ENCODE measurements at regions not wholly inside any gene's neighbourhood (a gene's known extent, or its start where the extent isn't known, plus 50 kb on each side); places are given as distances from the start of the nearest gene placed in this dataset.

- Histone ChIP-seq H3K36me3 (ENCODE audit: insufficient read depth, low read length) (no peaks in the 10 kb centered on the region), H3F3A (ENCODE audit: insufficient read depth, low read length, poor library complexity, severe bottlenecking) (no peaks in the 10 kb centered on the region)
These were observed 303.1 kb downstream of the DMRT2 start for GRCh38 chr9:1353291-1353690.

DNA sequence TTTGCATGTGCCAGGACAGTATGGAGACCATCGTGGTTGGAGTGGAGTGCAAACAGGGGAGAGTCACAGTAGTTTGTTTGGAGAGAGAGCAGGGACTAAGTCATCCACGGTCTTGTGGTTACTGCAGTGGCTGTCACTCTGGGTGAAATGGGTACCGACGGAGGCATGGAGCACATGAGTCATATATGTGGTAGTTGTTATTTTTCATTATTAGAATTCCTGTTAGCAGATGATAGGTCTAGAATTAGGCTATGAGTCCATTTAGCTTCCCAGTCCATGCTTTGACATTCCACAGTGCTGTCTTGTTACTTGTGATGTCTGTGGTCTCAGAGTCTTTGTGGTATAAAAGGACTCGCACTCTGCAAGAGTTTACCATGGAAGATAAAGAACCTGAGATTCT is 303.9 kb downstream of the DMRT2 start:
- H3K79me2 ChIP-seq (replicated peaks; ENCODE audit: insufficient read depth, low read length): no peaks in the 10 kb centered on the region
- H3K27ac ChIP-seq (ENCODE audit: low read length): no peak overlapping the region
- H4K20me1 ChIP-seq (ENCODE audit: insufficient read depth): no peaks in the 10 kb centered on the region
- H3K27me3 ChIP-seq (ENCODE audit: insufficient read depth, low read depth, low read length): no peaks in the 10 kb centered on the region
- no peak overlapping the region for H3K9ac ChIP-seq (ENCODE audit: low read length)
- TF ChIP-seq TAF1 (IDR thresholded peaks at IDR 0.05; ENCODE audit: low read depth) (no peak), RAD21 (conservative IDR thresholded peaks at IDR 0.05) (no peak), MXI1 (conservative IDR thresholded peaks at IDR 0.05; ENCODE audit: poor library complexity, severe bottlenecking) (no peak), EP300 (conservative IDR thresholded peaks at IDR 0.05; ENCODE audit: poor library complexity, severe bottlenecking) (no peak), SMC3 (conservative IDR thresholded peaks at IDR 0.05; ENCODE audit: poor library complexity) (no peak), POLR2AphosphoS5 (IDR thresholded peaks at IDR 0.05) (no peak), CTCF (IDR thresholded peaks at IDR 0.05; ENCODE audit: poor library complexity, severe bottlenecking) (no peak), EZH2 (IDR thresholded peaks at IDR 0.05; ENCODE audit: borderline replicate concordance, insufficient read depth, low read length, poor library complexity, severe bottlenecking) (no peak)
- TF ChIP-seq, protein P1, sequence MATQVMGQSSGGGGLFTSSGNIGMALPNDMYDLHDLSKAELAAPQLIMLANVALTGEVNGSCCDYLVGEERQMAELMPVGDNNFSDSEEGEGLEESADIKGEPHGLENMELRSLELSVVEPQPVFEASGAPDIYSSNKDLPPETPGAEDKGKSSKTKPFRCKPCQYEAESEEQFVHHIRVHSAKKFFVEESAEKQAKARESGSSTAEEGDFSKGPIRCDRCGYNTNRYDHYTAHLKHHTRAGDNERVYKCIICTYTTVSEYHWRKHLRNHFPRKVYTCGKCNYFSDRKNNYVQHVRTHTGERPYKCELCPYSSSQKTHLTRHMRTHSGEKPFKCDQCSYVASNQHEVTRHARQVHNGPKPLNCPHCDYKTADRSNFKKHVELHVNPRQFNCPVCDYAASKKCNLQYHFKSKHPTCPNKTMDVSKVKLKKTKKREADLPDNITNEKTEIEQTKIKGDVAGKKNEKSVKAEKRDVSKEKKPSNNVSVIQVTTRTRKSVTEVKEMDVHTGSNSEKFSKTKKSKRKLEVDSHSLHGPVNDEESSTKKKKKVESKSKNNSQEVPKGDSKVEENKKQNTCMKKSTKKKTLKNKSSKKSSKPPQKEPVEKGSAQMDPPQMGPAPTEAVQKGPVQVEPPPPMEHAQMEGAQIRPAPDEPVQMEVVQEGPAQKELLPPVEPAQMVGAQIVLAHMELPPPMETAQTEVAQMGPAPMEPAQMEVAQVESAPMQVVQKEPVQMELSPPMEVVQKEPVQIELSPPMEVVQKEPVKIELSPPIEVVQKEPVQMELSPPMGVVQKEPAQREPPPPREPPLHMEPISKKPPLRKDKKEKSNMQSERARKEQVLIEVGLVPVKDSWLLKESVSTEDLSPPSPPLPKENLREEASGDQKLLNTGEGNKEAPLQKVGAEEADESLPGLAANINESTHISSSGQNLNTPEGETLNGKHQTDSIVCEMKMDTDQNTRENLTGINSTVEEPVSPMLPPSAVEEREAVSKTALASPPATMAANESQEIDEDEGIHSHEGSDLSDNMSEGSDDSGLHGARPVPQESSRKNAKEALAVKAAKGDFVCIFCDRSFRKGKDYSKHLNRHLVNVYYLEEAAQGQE (IDR thresholded peaks at IDR 0.05; ENCODE audit: borderline replicate concordance): no peak
- no peaks in the 10 kb centered on the region for H3K36me3 ChIP-seq (ENCODE audit: insufficient read depth, low read length)
- H3K4me3 ChIP-seq (ENCODE audit: low read length): no peak overlapping the region
- H3K9me3 ChIP-seq (ENCODE audit: low read length): peaks cover 3% of the 10 kb centered on the region
- no peak overlapping the region for H2AFZ ChIP-seq (ENCODE audit: low read depth, low read length)
- H3F3A ChIP-seq (ENCODE audit: insufficient read depth, low read length, poor library complexity, severe bottlenecking): no peaks in the 10 kb centered on the region
- H3K4me2 ChIP-seq (ENCODE audit: low read length): no peak overlapping the region
- H3K9me2 ChIP-seq (ENCODE audit: insufficient read depth, low read length): no peaks in the 10 kb centered on the region

More at GRCh38 chr9:1353291-1353690, 303.1 kb downstream of the DMRT2 start:
- Histone ChIP-seq H2AFZ (ENCODE audit: low read depth, low read length) (no peak overlapping the region), H4K20me1 (ENCODE audit: insufficient read depth) (no peaks in the 10 kb centered on the region), H3K9me2 (ENCODE audit: insufficient read depth, low read length) (no peaks in the 10 kb centered on the region), H3K27me3 (ENCODE audit: insufficient read depth, low read depth, low read length) (no peaks in the 10 kb centered on the region), H3K79me2 (replicated peaks; ENCODE audit: insufficient read depth, low read length) (no peaks in the 10 kb centered on the region), H3K9ac (ENCODE audit: low read length) (no peak overlapping the region), H3K27ac (ENCODE audit: low read length) (no peak overlapping the region), H3K4me2 (ENCODE audit: low read length) (no peak overlapping the region), H3K9me3 (ENCODE audit: low read length) (peaks cover 3% of the 10 kb centered on the region), H3K4me3 (ENCODE audit: low read length) (no peak overlapping the region)
- TF ChIP-seq RAD21 (conservative IDR thresholded peaks at IDR 0.05) (no peak), POLR2AphosphoS5 (IDR thresholded peaks at IDR 0.05) (no peak), SMC3 (conservative IDR thresholded peaks at IDR 0.05; ENCODE audit: poor library complexity) (no peak), EP300 (conservative IDR thresholded peaks at IDR 0.05; ENCODE audit: poor library complexity, severe bottlenecking) (no peak), TAF1 (IDR thresholded peaks at IDR 0.05; ENCODE audit: low read depth) (no peak), EZH2 (IDR thresholded peaks at IDR 0.05; ENCODE audit: borderline replicate concordance, insufficient read depth, low read length, poor library complexity, severe bottlenecking) (no peak), MXI1 (conservative IDR thresholded peaks at IDR 0.05; ENCODE audit: poor library complexity, severe bottlenecking) (no peak), CTCF (IDR thresholded peaks at IDR 0.05; ENCODE audit: poor library complexity, severe bottlenecking) (no peak)
- TF ChIP-seq, protein P1 (IDR thresholded peaks at IDR 0.05; ENCODE audit: borderline replicate concordance): no peak

Measured in neural cell (in vitro differentiated cells).